Immature natural killer cell (primary cell): ENCODE measurements at regions not wholly inside any gene's neighbourhood (a gene's known extent, or its start where the extent isn't known, plus 50 kb on each side); places are given as distances from the start of the nearest gene placed in this dataset.

Source experiments
- DNase-seq, 3 donors: peaks; one replicate each; pipeline ENCODE4 v3.0.0; 2022; ENCODE audit warnings: mixed read lengths in 1 of 3
- H3K27ac Mint-ChIP-seq, 6 donors: one replicate each; pipeline ENCODE4 v1.8.0; 2020; ENCODE audit warnings: mixed read lengths in 6 of 6, mild to moderate bottlenecking in 5 of 6, inconsistent platforms in 4 of 6, moderate library complexity in 3 of 6
- H3K27me3 Mint-ChIP-seq, 3 donors: one replicate each; pipeline ENCODE4 v1.8.0; 2020 to 2021; ENCODE audit warnings: low read depth in 3 of 3, mild to moderate bottlenecking in 3 of 3, mixed read lengths in 3 of 3, moderate library complexity in 3 of 3, inconsistent platforms in 1 of 3
- H3K36me3 Mint-ChIP-seq, 3 donors: one replicate each; pipeline ENCODE4 v1.8.0; 2020; ENCODE audit warnings: mixed read lengths in 3 of 3, inconsistent platforms in 2 of 3, mild to moderate bottlenecking in 2 of 3
- H3K4me1 Mint-ChIP-seq, 2 donors: one replicate each; pipeline ENCODE4 v1.8.0; 2020; ENCODE audit warnings: inconsistent platforms in 2 of 2, mild to moderate bottlenecking in 2 of 2, mixed read lengths in 2 of 2, moderate library complexity in 1 of 2
- H3K4me3 Mint-ChIP-seq, 5 donors: one replicate each; pipeline ENCODE4 v1.8.0; 2020; ENCODE audit warnings: mild to moderate bottlenecking in 5 of 5, mixed read lengths in 5 of 5, inconsistent platforms in 3 of 5, moderate library complexity in 3 of 5
- H3K9me3 Mint-ChIP-seq, 6 donors: one replicate each; pipeline ENCODE4 v1.8.0; 2020; ENCODE audit warnings: mild to moderate bottlenecking in 6 of 6, mixed read lengths in 6 of 6, inconsistent platforms in 4 of 6, moderate library complexity in 3 of 6

GRCh38 chr12:58286353-58286752, 345.0 kb downstream of the ATP23 start:
- H3K4me1 Mint-ChIP-seq = no peaks in the 10 kb centered on the region
- DNase-seq = no peak
- no peak overlapping the region for H3K27ac Mint-ChIP-seq
- H3K36me3 Mint-ChIP-seq = no peaks in the 10 kb centered on the region
- H3K27me3 Mint-ChIP-seq = peaks cover 0 to 4% (median 3%) of the 10 kb centered on the region in 3 donors
- no peak overlapping the region for H3K4me3 Mint-ChIP-seq
- peaks cover 4 to 15% (median 8%) of the 10 kb centered on the region in 6 donors for H3K9me3 Mint-ChIP-seq

GRCh38 chr12:58288190-58288589, 346.8 kb downstream of the ATP23 start:
- Mint-ChIP-seq H3K27ac (no peak overlapping the region), H3K4me3 (no peak overlapping the region), H3K36me3 (no peaks in the 10 kb centered on the region), H3K9me3 (peaks cover under 1 to 10% (median 3%) of the 10 kb centered on the region in 6 donors), H3K27me3 (peaks cover 0 to 4% (median 3%) of the 10 kb centered on the region in 3 donors), H3K4me1 (no peaks in the 10 kb centered on the region)
- no peak for DNase-seq

- no peak overlapping the region for H3K4me3 Mint-ChIP-seq
- DNase-seq = no peak
- H3K27ac Mint-ChIP-seq = no peak overlapping the region
- no peaks in the 10 kb centered on the region for H3K4me1 Mint-ChIP-seq
- H3K27me3 Mint-ChIP-seq = peaks cover 0 to 4% (median 0%) of the 10 kb centered on the region in 3 donors
- H3K9me3 Mint-ChIP-seq = peaks cover 0 to 5% (median 2%) of the 10 kb centered on the region in 6 donors
- H3K36me3 Mint-ChIP-seq = no peaks in the 10 kb centered on the region
Measured at GRCh38 chr12:58291106-58291505, 349.7 kb downstream of the ATP23 start.

GRCh38 chr12:58293308-58293982, 352.1 kb downstream of the ATP23 start:
- Mint-ChIP-seq H3K27ac (no peak overlapping the region), H3K4me1 (no peaks in the 10 kb centered on the region), H3K27me3 (peaks cover 0 to 7% (median 0%) of the 10 kb centered on the region in 3 donors), H3K36me3 (no peaks in the 10 kb centered on the region), H3K4me3 (no peak overlapping the region), H3K9me3 (peaks cover 0 to 5% (median 0%) of the 10 kb centered on the region in 6 donors)
- no peak for DNase-seq

- Mint-ChIP-seq H3K9me3 (peaks cover 0 to 2% (median 0%) of the 10 kb centered on the region in 6 donors), H3K36me3 (no peaks in the 10 kb centered on the region), H3K27me3 (peaks cover 0 to 3% (median 0%) of the 10 kb centered on the region in 3 donors), H3K4me3 (no peak overlapping the region), H3K27ac (no peak overlapping the region), H3K4me1 (no peaks in the 10 kb centered on the region)
- no peak for DNase-seq
Measured at GRCh38 chr12:58295268-58295667, 353.9 kb downstream of the ATP23 start.

- Mint-ChIP-seq H3K4me1 (no peaks in the 10 kb centered on the region), H3K9me3 (peaks cover 0 to 2% (median 0%) of the 10 kb centered on the region in 6 donors), H3K4me3 (no peak overlapping the region), H3K27me3 (peaks cover 0 to 3% (median 0%) of the 10 kb centered on the region in 3 donors), H3K27ac (no peak overlapping the region), H3K36me3 (no peaks in the 10 kb centered on the region)
- no peak for DNase-seq
Measured at GRCh38 chr12:58296863-58297262, 355.5 kb downstream of the ATP23 start.

GRCh38 chr12:58298803-58299202, 357.4 kb downstream of the ATP23 start:
- no peak for DNase-seq
- Mint-ChIP-seq H3K36me3 (no peaks in the 10 kb centered on the region), H3K4me1 (no peaks in the 10 kb centered on the region), H3K27me3 (peaks cover 0 to 3% (median 0%) of the 10 kb centered on the region in 3 donors), H3K4me3 (no peak overlapping the region), H3K9me3 (peaks cover 0 to 2% (median 0%) of the 10 kb centered on the region in 6 donors), H3K27ac (no peak overlapping the region)

- no peak overlapping the region for H3K27ac Mint-ChIP-seq
- H3K36me3 Mint-ChIP-seq = no peaks in the 10 kb centered on the region
- peaks cover 0 to 3% (median 0%) of the 10 kb centered on the region in 3 donors for H3K27me3 Mint-ChIP-seq
- DNase-seq = no peak
- no peaks in the 10 kb centered on the region for H3K4me1 Mint-ChIP-seq
- peaks cover 0 to 2% (median 0%) of the 10 kb centered on the region in 6 donors for H3K9me3 Mint-ChIP-seq
- H3K4me3 Mint-ChIP-seq = no peak overlapping the region
Measured at GRCh38 chr12:58299371-58299770, 358.0 kb downstream of the ATP23 start.

- Mint-ChIP-seq H3K9me3 (no peaks in the 10 kb centered on the region), H3K36me3 (no peaks in the 10 kb centered on the region), H3K27ac (no peak overlapping the region), H3K4me3 (no peak overlapping the region), H3K27me3 (peaks cover 0 to 3% (median 0%) of the 10 kb centered on the region in 3 donors), H3K4me1 (no peaks in the 10 kb centered on the region)
- no peak for DNase-seq
Measured at GRCh38 chr12:58301038-58301729, 359.8 kb downstream of the ATP23 start.

GRCh38 chr12:58301730-58302122, 360.4 kb downstream of the ATP23 start:
- H3K9me3 Mint-ChIP-seq = no peaks in the 10 kb centered on the region
- H3K4me1 Mint-ChIP-seq = no peaks in the 10 kb centered on the region
- no peak for DNase-seq
- no peak overlapping the region for H3K4me3 Mint-ChIP-seq
- no peaks in the 10 kb centered on the region for H3K36me3 Mint-ChIP-seq
- peaks cover 0 to 3% (median 0%) of the 10 kb centered on the region in 3 donors for H3K27me3 Mint-ChIP-seq
- H3K27ac Mint-ChIP-seq = no peak overlapping the region

- H3K4me1 Mint-ChIP-seq = no peaks in the 10 kb centered on the region
- H3K36me3 Mint-ChIP-seq = no peaks in the 10 kb centered on the region
- H3K27ac Mint-ChIP-seq = no peak overlapping the region
- peaks cover 0 to 3% (median 0%) of the 10 kb centered on the region in 3 donors for H3K27me3 Mint-ChIP-seq
- H3K9me3 Mint-ChIP-seq = no peaks in the 10 kb centered on the region
- DNase-seq = no peak
- H3K4me3 Mint-ChIP-seq = no peak overlapping the region
Measured at GRCh38 chr12:58302487-58303011, 361.2 kb downstream of the ATP23 start.

- no peak for DNase-seq
- Mint-ChIP-seq H3K4me3 (no peak overlapping the region), H3K27ac (no peak overlapping the region), H3K9me3 (no peaks in the 10 kb centered on the region), H3K27me3 (no peaks in the 10 kb centered on the region), H3K36me3 (no peaks in the 10 kb centered on the region), H3K4me1 (no peaks in the 10 kb centered on the region)
Measured at GRCh38 chr12:58306266-58307000, 365.1 kb downstream of the ATP23 start.

- no peak for DNase-seq
- Mint-ChIP-seq H3K4me3 (no peak overlapping the region), H3K36me3 (no peaks in the 10 kb centered on the region), H3K9me3 (peaks cover 0 to 3% (median 0%) of the 10 kb centered on the region in 6 donors), H3K4me1 (no peaks in the 10 kb centered on the region), H3K27me3 (no peaks in the 10 kb centered on the region), H3K27ac (no peak overlapping the region)
Measured at GRCh38 chr12:58309806-58310205, 368.4 kb downstream of the ATP23 start.

GRCh38 chr12:58310368-58310767, 369.0 kb downstream of the ATP23 start:
- Mint-ChIP-seq H3K9me3 (peaks cover 0 to 3% (median 0%) of the 10 kb centered on the region in 6 donors), H3K4me1 (no peaks in the 10 kb centered on the region), H3K36me3 (no peaks in the 10 kb centered on the region), H3K27ac (no peak overlapping the region), H3K4me3 (no peak overlapping the region), H3K27me3 (no peaks in the 10 kb centered on the region)
- DNase-seq = no peak
